H1 (cell line): ENCODE measurements at regions not wholly inside any gene's neighbourhood (a gene's known extent, or its start where the extent isn't known, plus 50 kb on each side); places are given as distances from the start of the nearest gene placed in this dataset.

Source experiments
- CTCF ChIA-PET: fragments of 300-600 bp; sonication (Branson Sonifier 250); formaldehyde crosslinking; loops from one replicate; lab custom pipeline; 2021; ENCODE audit not compliant: partially characterized antibody; lab: Charles Lee
- POLR2A ChIA-PET: fragments of 300-600 bp; sonication (Branson Sonifier 250); formaldehyde crosslinking; loops from one replicate; lab custom pipeline; 2021; ENCODE audit warnings: inconsistent platforms; ENCODE audit not compliant: partially characterized antibody; lab: Charles Lee
- DNase-seq, 2 experiments: peaks; one replicate each; pipeline versions ENCODE4 v3.0.0 to v3.0.0-alpha.2; 2010 to 2022; ENCODE audit warnings: low spot score in 2 of 2, low read depth in 1 of 2, mixed read lengths in 1 of 2
- FAIRE-seq: peaks from 2 replicates; lab custom pipeline; 2011; peaks lifted over from hg19 to GRCh38; lab: Jason Lieb, UNC
- H2AFZ ChIP-seq: 2 replicates; pipeline ENCODE4 v1.8.1; 2012; ENCODE audit warnings: low read length, inconsistent platforms
- H2AK5ac ChIP-seq: 2 replicates; pipeline ENCODE4 v1.6.1; 2013; ENCODE audit warnings: low read depth, low read length
- H2BK120ac ChIP-seq: replicated peaks from 2 replicates; pipeline ENCODE3; 2013; ENCODE audit warnings: low read depth, low read length, inconsistent platforms
- H2BK12ac ChIP-seq: 2 replicates; pipeline ENCODE4 v1.6.1; 2013; ENCODE audit warnings: low read depth, low read length
- H2BK15ac ChIP-seq: 2 replicates; pipeline ENCODE4 v1.6.1; 2013; ENCODE audit warnings: low read length
- H2BK20ac ChIP-seq: 2 replicates; pipeline ENCODE4 v1.6.1; 2013; ENCODE audit warnings: low read length
- H2BK5ac ChIP-seq: 2 replicates; pipeline ENCODE4 v1.6.1; 2013; ENCODE audit warnings: low read depth, low read length
- H3K14ac ChIP-seq: 2 replicates; pipeline ENCODE4 v1.6.1; 2013; ENCODE audit warnings: inconsistent platforms; ENCODE audit not compliant: insufficient read length
- H3K18ac ChIP-seq: 2 replicates; pipeline ENCODE4 v1.6.1; 2013; ENCODE audit warnings: low read length; ENCODE audit errors: extremely low read depth
- H3K23ac ChIP-seq: 2 replicates; pipeline ENCODE4 v1.6.1; 2013; ENCODE audit warnings: inconsistent platforms; ENCODE audit not compliant: insufficient read length
- H3K23me2 ChIP-seq: 2 replicates; pipeline ENCODE4 v1.6.1; 2013; ENCODE audit warnings: low read depth, low read length
- H3K27ac ChIP-seq: 2 replicates; pipeline ENCODE4 v1.6.1; 2011; ENCODE audit warnings: low read depth, low read length, inconsistent platforms
- H3K27me3 ChIP-seq, 4 experiments: replicated peaks in 1 of 4; 1 replicate in 1 of 4; 2 replicates in 3 of 4; pipeline versions ENCODE4 v1.6.1 to v1.8.1; 2011 to 2013; ENCODE audit warnings: low read length in 3 of 4, mild to moderate bottlenecking in 3 of 4, inconsistent platforms in 2 of 4, mixed read lengths in 2 of 4, moderate library complexity in 1 of 4; ENCODE audit not compliant: control insufficient read depth in 3 of 4, insufficient read depth in 3 of 4; ENCODE audit errors: extremely low read depth in 1 of 4
- H3K36me3 ChIP-seq, 4 experiments: 2 replicates each; pipeline versions ENCODE4 v1.6.1 to v1.8.1; 2011 to 2013; ENCODE audit warnings: mild to moderate bottlenecking in 4 of 4, low read length in 3 of 4, moderate library complexity in 2 of 4, control low read depth in 1 of 4, inconsistent platforms in 1 of 4; ENCODE audit not compliant: insufficient read depth in 4 of 4, control insufficient read depth in 2 of 4
- H3K4ac ChIP-seq: replicated peaks from 2 replicates; pipeline ENCODE3; 2013; ENCODE audit warnings: low read length, low read depth, mixed read lengths, inconsistent platforms; ENCODE audit not compliant: insufficient read length
- H3K4me1 ChIP-seq, 4 experiments: replicated peaks in 1 of 4; 1 replicate in 1 of 4; 2 replicates in 3 of 4; pipeline versions ENCODE4 v1.6.1 to v1.8.1; 2011 to 2013; ENCODE audit warnings: low read length in 3 of 4, inconsistent platforms in 2 of 4, mixed read lengths in 1 of 4; ENCODE audit not compliant: insufficient read depth in 4 of 4, control insufficient read depth in 3 of 4
- H3K4me2 ChIP-seq, 2 experiments: 2 replicates each; pipeline versions ENCODE4 v1.6.1 to v1.8.1; 2011 to 2013; ENCODE audit warnings: low read depth in 2 of 2, low read length in 2 of 2, control low read depth in 1 of 2, inconsistent platforms in 1 of 2, mild to moderate bottlenecking in 1 of 2; ENCODE audit not compliant: insufficient read depth in 1 of 2
- H3K4me3 ChIP-seq, 4 experiments: fragments of 200-600, 300-600 bp in 1 of 4; sonication (generic), shearing (Covaris generic), sonication (Bioruptor Twin) in 1 of 4; 2 replicates each; pipeline versions ENCODE4 v1.5.1 to v1.8.1; 2011 to 2016; ENCODE audit warnings: low read length in 4 of 4, low read depth in 3 of 4, control low read depth in 2 of 4, inconsistent platforms in 2 of 4, mild to moderate bottlenecking in 2 of 4, mixed read lengths in 1 of 4, moderate library complexity in 1 of 4; ENCODE audit not compliant: insufficient read depth in 2 of 4; ENCODE audit errors: extremely low read depth in 1 of 4
- H3K56ac ChIP-seq: replicated peaks from 2 replicates; pipeline ENCODE3; 2013; ENCODE audit warnings: low read depth, mild to moderate bottlenecking, mixed read lengths, low read length, inconsistent platforms; ENCODE audit not compliant: insufficient read length
- H3K79me1 ChIP-seq: 2 replicates; pipeline ENCODE4 v1.6.1; 2013; ENCODE audit warnings: low read depth, low read length, control low read depth
- H3K79me2 ChIP-seq, 2 experiments: 2 replicates each; pipeline versions ENCODE4 v1.6.1 to v1.8.1; 2012 to 2013; ENCODE audit warnings: low read length in 2 of 2, mild to moderate bottlenecking in 2 of 2, inconsistent platforms in 1 of 2; ENCODE audit not compliant: insufficient read depth in 2 of 2, control insufficient read depth in 1 of 2
- H3K9ac ChIP-seq, 4 experiments: replicated peaks in 1 of 4; 1 replicate in 1 of 4; 2 replicates in 3 of 4; pipeline versions ENCODE4 v1.6.1 to v1.8.1; 2011 to 2013; ENCODE audit warnings: low read depth in 3 of 4, low read length in 3 of 4, control low read depth in 2 of 4, mild to moderate bottlenecking in 2 of 4, moderate library complexity in 2 of 4, inconsistent platforms in 1 of 4; ENCODE audit errors: extremely low read depth in 1 of 4
- H3K9me3 ChIP-seq, 2 experiments: 2 replicates each; pipeline versions ENCODE4 v1.6.1 to v1.8.1; 2012 to 2013; ENCODE audit warnings: mild to moderate bottlenecking in 2 of 2, moderate library complexity in 2 of 2, control low read depth in 1 of 2, inconsistent platforms in 1 of 2, low read depth in 1 of 2, low read length in 1 of 2, mixed read lengths in 1 of 2; ENCODE audit not compliant: insufficient read depth in 2 of 2
- H4K20me1 ChIP-seq, 2 experiments: replicated peaks in 1 of 2; 2 replicates each; pipeline versions ENCODE3 to v1.8.1; 2011 to 2013; ENCODE audit warnings: inconsistent platforms in 2 of 2, low read length in 2 of 2, mild to moderate bottlenecking in 1 of 2; ENCODE audit not compliant: insufficient read depth in 2 of 2, control insufficient read depth in 1 of 2
- H4K5ac ChIP-seq: 2 replicates; pipeline ENCODE4 v1.6.1; 2013; ENCODE audit warnings: low read length, low read depth, mixed read lengths, inconsistent platforms; ENCODE audit not compliant: insufficient read length
- H4K8ac ChIP-seq: 2 replicates; pipeline ENCODE4 v1.8.0; 2013; ENCODE audit warnings: mild to moderate bottlenecking, moderate library complexity, low read length, inconsistent platforms; ENCODE audit not compliant: insufficient read depth; ENCODE audit errors: extremely low read depth
- H4K91ac ChIP-seq: replicated peaks from 2 replicates; pipeline ENCODE3; 2013; ENCODE audit warnings: low read length, mixed read lengths, inconsistent platforms; ENCODE audit not compliant: insufficient read length
- ASH2L ChIP-seq: fragments of 200-600, 300-600 bp; sonication (generic); IDR thresholded peaks from one replicate; pipeline ENCODE4 v1.7.1; 2017; ENCODE audit warnings: low read length
- BCL11A ChIP-seq, 2 experiments: IDR thresholded peaks; one replicate each; pipeline ENCODE4 v1.6.1; 2011; ENCODE audit warnings: low read depth in 2 of 2, low read length in 2 of 2, mild to moderate bottlenecking in 2 of 2
- HDAC2 ChIP-seq, 2 experiments: fragments of 300-600 bp in 1 of 2; sonication (generic) in 1 of 2; IDR thresholded peaks; 2 replicates each; pipeline ENCODE4 v1.6.1; 2011 to 2012; ENCODE audit warnings: low read depth in 2 of 2, low read length in 2 of 2, mild to moderate bottlenecking in 2 of 2, moderate library complexity in 2 of 2, borderline replicate concordance in 1 of 2, inconsistent platforms in 1 of 2
- SUZ12 ChIP-seq: fragments of 200-600 bp; sonication (generic); IDR thresholded peaks from 2 replicates; pipeline ENCODE4 v1.6.1; 2012; ENCODE audit warnings: mild to moderate bottlenecking, inconsistent platforms, low read length, moderate library complexity, mixed read lengths
- TBP ChIP-seq: IDR thresholded peaks from 2 replicates; pipeline ENCODE4 v1.6.1; 2011; ENCODE audit warnings: low read depth, low read length, improper control_type of control experiment
- WGBS, 2 experiments: shearing (Covaris generic) in 1 of 2; methylation state at CpG; one replicate each; pipeline versions ENCODE4 v1.1.6 to v1.1.7; 2013 to 2015; ENCODE audit warnings: low lambda C conversion rate in 2 of 2, mixed read lengths in 2 of 2, inconsistent platforms in 1 of 2, low coverage in 1 of 2, missing lambda C conversion rate in 1 of 2; ENCODE audit not compliant: insufficient replicate concordance in 2 of 2, insufficient coverage in 1 of 2, insufficient read length in 1 of 2; ENCODE audit errors: extremely low coverage in 1 of 2, missing lambda C conversion rate in 1 of 2; 5-methylcytosine and 5-hydroxymethylcytosine counted together

DNA sequence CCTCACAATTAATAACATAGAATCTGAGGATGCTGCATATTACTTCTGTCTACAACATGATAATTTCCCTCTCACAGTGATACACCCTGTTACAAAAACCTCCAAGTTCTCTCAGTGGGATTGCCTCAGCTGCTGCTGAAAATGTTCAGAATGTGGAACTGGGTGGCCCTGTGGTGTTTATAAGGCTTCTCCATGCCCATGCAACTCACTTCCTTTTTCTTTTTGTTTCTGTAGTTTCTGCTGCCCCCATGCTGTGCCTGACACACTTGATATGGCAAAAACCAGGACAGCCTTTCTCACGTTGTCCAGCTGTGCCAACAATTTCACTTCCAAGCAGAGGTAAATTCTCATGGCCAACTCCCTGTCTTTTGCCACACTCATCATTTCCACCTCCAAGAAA is 206.2 kb downstream of the RPIA start:
- Histone ChIP-seq H3K23ac (no peak overlapping the region), H2BK15ac (no peak overlapping the region), H2AK5ac (no peak overlapping the region), H3K79me1 (no peaks in the 10 kb centered on the region), H2BK20ac (no peak overlapping the region), H2BK120ac (no peak overlapping the region), H3K4me3 (no peak overlapping the region), H3K4me2 (no peak overlapping the region), H2BK5ac (no peak overlapping the region), H4K20me1 (no peaks in the 10 kb centered on the region), H2AFZ (no peak overlapping the region), H3K27ac (no peak overlapping the region), H2BK12ac (no peak overlapping the region), H3K4ac (no peak overlapping the region), H4K91ac (no peak overlapping the region), H3K23me2 (no peaks in the 10 kb centered on the region), H3K9ac (no peak overlapping the region), H3K18ac (no peak overlapping the region), H3K9me3 (no peaks in the 10 kb centered on the region), H3K56ac (no peak overlapping the region), H3K36me3 (no peaks in the 10 kb centered on the region), H3K4me1 (no peaks in the 10 kb centered on the region), H3K14ac (no peak overlapping the region), H3K27me3 (no peaks in the 10 kb centered on the region), H4K8ac (no peak overlapping the region), H3K79me2 (no peaks in the 10 kb centered on the region), H4K5ac (no peak overlapping the region)
- FAIRE-seq, result no peak
- ChIA-PET POLR2A (no interaction called here), CTCF (no interaction called here)
- no peak for DNase-seq
- WGBS, 2 experiments, result 62% methylated on average over 1 of the region's 1 CpG; no CpG with 5 or more reads in 1 of the 2 experiments
- no peak for TF ChIP-seq HDAC2 (IDR thresholded peaks at IDR 0.05; ENCODE audit: borderline replicate concordance in 1 of 2, low read depth in 2 of 2, low read length in 2 of 2)
- TF ChIP-seq SUZ12, result no peak
- TF ChIP-seq BCL11A (IDR thresholded peaks at IDR 0.05; ENCODE audit: low read depth in 2 of 2, low read length in 2 of 2), result no peak
- TF ChIP-seq ASH2L, result no peak
- no peak for TF ChIP-seq TBP
